ENCODE measurements at regions not wholly inside any gene's neighbourhood (a gene's known extent, or its start where the extent isn't known, plus 50 kb on each side); places are given as distances from the start of the nearest gene placed in this dataset.

- TF ChIP-seq CTCF (IDR thresholded peaks at IDR 0.05) (no peak), POLR2A (IDR thresholded peaks at IDR 0.05) (no peak)
These were observed 56.6 kb upstream of the ABCA1 start for GRCh38 chr9:104984542-104984941.

All from body of pancreas (tissue), 4 donors.